ENCODE measurements at regions not wholly inside any gene's neighbourhood (a gene's known extent, or its start where the extent isn't known, plus 50 kb on each side); places are given as distances from the start of the nearest gene placed in this dataset.
"Not testable (repeated sequence)": the region's sequence is repeated elsewhere in the genome, so short reads cannot be mapped to it uniquely, and the experiment has no call there.

GRCh38 chr10:128578766-128579165 is 452.5 kb upstream of the MKI67 start (continued):
- no peak for TF ChIP-seq MXI1 (conservative IDR thresholded peaks at IDR 0.05; ENCODE audit: poor library complexity, severe bottlenecking)
- TF ChIP-seq EP300 (conservative IDR thresholded peaks at IDR 0.05; ENCODE audit: poor library complexity, severe bottlenecking): no peak
- TF ChIP-seq POLR2AphosphoS5 (IDR thresholded peaks at IDR 0.05): no peak
- TF ChIP-seq TAF1 (IDR thresholded peaks at IDR 0.05; ENCODE audit: low read depth): no peak
- TF ChIP-seq SMC3 (conservative IDR thresholded peaks at IDR 0.05; ENCODE audit: poor library complexity): no peak

GRCh38 chr10:128579280-128579865 is 453.1 kb upstream of the MKI67 start:
- no peak overlapping the region for H3K9ac ChIP-seq (ENCODE audit: low read length)
- TF ChIP-seq TAF1 (IDR thresholded peaks at IDR 0.05; ENCODE audit: low read depth) (no peak), POLR2AphosphoS5 (IDR thresholded peaks at IDR 0.05) (no peak)
- no peaks in the 10 kb centered on the region for H3K79me2 ChIP-seq (replicated peaks; ENCODE audit: insufficient read depth, low read length)
- H4K20me1 ChIP-seq (ENCODE audit: insufficient read depth): no peaks in the 10 kb centered on the region
- H3K9me2 ChIP-seq (ENCODE audit: insufficient read depth, low read length): no peaks in the 10 kb centered on the region
- no peak overlapping the region for H3K4me2 ChIP-seq (ENCODE audit: low read length)
- H3K36me3 ChIP-seq (ENCODE audit: insufficient read depth, low read length): no peaks in the 10 kb centered on the region
- H2AFZ ChIP-seq (ENCODE audit: low read depth, low read length): no peak overlapping the region
- no peaks in the 10 kb centered on the region for H3K27me3 ChIP-seq (ENCODE audit: insufficient read depth, low read depth, low read length)
- H3K4me3 ChIP-seq (ENCODE audit: low read length): no peak overlapping the region
- H3F3A ChIP-seq (ENCODE audit: insufficient read depth, low read length, poor library complexity, severe bottlenecking): no peaks in the 10 kb centered on the region
- H3K27ac ChIP-seq (ENCODE audit: low read length): no peak overlapping the region
- H3K9me3 ChIP-seq (ENCODE audit: low read length): no peaks in the 10 kb centered on the region

DNA sequence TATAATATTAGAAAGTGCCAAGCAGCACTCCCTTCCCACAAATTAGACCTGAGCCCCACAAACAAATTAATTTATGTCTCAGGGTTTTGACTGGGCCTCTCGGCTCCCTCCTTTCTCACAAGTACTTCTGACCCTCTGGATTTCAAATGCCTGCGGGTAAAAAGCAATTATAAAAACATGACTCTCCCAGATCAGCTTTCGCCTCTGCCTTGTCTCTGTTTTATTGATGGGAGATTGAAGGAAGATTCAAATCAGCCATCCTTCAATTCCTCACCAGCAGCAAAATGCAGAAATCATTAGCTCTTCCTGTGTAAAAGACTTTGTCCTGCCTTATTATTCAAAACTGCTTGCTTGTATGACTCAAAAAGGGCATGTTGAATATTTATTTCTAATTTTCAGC is 453.7 kb upstream of the MKI67 start:
- TF ChIP-seq TAF1 (IDR thresholded peaks at IDR 0.05; ENCODE audit: low read depth): no peak
- TF ChIP-seq EP300 (conservative IDR thresholded peaks at IDR 0.05; ENCODE audit: poor library complexity, severe bottlenecking): no peak
- TF ChIP-seq, protein P1, sequence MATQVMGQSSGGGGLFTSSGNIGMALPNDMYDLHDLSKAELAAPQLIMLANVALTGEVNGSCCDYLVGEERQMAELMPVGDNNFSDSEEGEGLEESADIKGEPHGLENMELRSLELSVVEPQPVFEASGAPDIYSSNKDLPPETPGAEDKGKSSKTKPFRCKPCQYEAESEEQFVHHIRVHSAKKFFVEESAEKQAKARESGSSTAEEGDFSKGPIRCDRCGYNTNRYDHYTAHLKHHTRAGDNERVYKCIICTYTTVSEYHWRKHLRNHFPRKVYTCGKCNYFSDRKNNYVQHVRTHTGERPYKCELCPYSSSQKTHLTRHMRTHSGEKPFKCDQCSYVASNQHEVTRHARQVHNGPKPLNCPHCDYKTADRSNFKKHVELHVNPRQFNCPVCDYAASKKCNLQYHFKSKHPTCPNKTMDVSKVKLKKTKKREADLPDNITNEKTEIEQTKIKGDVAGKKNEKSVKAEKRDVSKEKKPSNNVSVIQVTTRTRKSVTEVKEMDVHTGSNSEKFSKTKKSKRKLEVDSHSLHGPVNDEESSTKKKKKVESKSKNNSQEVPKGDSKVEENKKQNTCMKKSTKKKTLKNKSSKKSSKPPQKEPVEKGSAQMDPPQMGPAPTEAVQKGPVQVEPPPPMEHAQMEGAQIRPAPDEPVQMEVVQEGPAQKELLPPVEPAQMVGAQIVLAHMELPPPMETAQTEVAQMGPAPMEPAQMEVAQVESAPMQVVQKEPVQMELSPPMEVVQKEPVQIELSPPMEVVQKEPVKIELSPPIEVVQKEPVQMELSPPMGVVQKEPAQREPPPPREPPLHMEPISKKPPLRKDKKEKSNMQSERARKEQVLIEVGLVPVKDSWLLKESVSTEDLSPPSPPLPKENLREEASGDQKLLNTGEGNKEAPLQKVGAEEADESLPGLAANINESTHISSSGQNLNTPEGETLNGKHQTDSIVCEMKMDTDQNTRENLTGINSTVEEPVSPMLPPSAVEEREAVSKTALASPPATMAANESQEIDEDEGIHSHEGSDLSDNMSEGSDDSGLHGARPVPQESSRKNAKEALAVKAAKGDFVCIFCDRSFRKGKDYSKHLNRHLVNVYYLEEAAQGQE (IDR thresholded peaks at IDR 0.05; ENCODE audit: borderline replicate concordance): no peak
- TF ChIP-seq, protein P2, sequence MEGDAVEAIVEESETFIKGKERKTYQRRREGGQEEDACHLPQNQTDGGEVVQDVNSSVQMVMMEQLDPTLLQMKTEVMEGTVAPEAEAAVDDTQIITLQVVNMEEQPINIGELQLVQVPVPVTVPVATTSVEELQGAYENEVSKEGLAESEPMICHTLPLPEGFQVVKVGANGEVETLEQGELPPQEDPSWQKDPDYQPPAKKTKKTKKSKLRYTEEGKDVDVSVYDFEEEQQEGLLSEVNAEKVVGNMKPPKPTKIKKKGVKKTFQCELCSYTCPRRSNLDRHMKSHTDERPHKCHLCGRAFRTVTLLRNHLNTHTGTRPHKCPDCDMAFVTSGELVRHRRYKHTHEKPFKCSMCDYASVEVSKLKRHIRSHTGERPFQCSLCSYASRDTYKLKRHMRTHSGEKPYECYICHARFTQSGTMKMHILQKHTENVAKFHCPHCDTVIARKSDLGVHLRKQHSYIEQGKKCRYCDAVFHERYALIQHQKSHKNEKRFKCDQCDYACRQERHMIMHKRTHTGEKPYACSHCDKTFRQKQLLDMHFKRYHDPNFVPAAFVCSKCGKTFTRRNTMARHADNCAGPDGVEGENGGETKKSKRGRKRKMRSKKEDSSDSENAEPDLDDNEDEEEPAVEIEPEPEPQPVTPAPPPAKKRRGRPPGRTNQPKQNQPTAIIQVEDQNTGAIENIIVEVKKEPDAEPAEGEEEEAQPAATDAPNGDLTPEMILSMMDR (IDR thresholded peaks at IDR 0.05; ENCODE audit: poor library complexity, severe bottlenecking): no peak
- Histone ChIP-seq H3K79me2 (replicated peaks; ENCODE audit: insufficient read depth, low read length) (no peaks in the 10 kb centered on the region), H3K9me2 (ENCODE audit: insufficient read depth, low read length) (no peaks in the 10 kb centered on the region), H3K9me3 (ENCODE audit: low read length) (no peaks in the 10 kb centered on the region), H3K4me3 (ENCODE audit: low read length) (no peak overlapping the region), H3K4me2 (ENCODE audit: low read length) (no peak overlapping the region), H4K20me1 (ENCODE audit: insufficient read depth) (no peaks in the 10 kb centered on the region), H3K9ac (ENCODE audit: low read length) (no peak overlapping the region), H3K27me3 (ENCODE audit: insufficient read depth, low read depth, low read length) (no peaks in the 10 kb centered on the region), H3K27ac (ENCODE audit: low read length) (no peak overlapping the region), H3F3A (ENCODE audit: insufficient read depth, low read length, poor library complexity, severe bottlenecking) (no peaks in the 10 kb centered on the region), H2AFZ (ENCODE audit: low read depth, low read length) (no peak overlapping the region), H3K36me3 (ENCODE audit: insufficient read depth, low read length) (no peaks in the 10 kb centered on the region)

DNA sequence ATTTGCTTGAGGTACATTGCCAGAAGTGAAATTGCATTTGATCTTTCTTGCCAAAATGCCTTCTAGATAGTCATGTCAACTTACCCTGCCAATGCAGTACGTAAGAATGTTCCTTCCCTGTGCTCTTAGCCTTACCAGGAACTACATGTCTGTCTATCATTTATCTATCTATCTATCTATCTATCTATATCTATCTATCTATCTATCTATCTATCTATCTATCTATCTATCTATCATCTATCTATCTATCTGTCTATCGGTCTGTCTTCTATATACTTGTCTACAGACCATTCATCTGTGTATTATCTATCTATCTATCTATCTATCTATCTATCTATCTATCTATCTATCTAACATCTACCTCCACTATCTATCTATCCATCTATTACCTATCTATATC is 456.9 kb upstream of the MKI67 start:
- H3K4me2 ChIP-seq (ENCODE audit: low read length); H3K27me3 ChIP-seq (ENCODE audit: insufficient read depth, low read depth, low read length); H3K79me2 ChIP-seq (replicated peaks; ENCODE audit: insufficient read depth, low read length); H3F3A ChIP-seq (ENCODE audit: insufficient read depth, low read length, poor library complexity, severe bottlenecking); H3K9me3 ChIP-seq (ENCODE audit: low read length); H3K36me3 ChIP-seq (ENCODE audit: insufficient read depth, low read length); H3K4me3 ChIP-seq (ENCODE audit: low read length); H4K20me1 ChIP-seq (ENCODE audit: insufficient read depth); H2AFZ ChIP-seq (ENCODE audit: low read depth, low read length); H3K27ac ChIP-seq (ENCODE audit: low read length); H3K9ac ChIP-seq (ENCODE audit: low read length); H3K9me2 ChIP-seq (ENCODE audit: insufficient read depth, low read length): not testable (repeated sequence)

GRCh38 chr10:128586599-128586998 is 460.4 kb upstream of the MKI67 start:
- not testable (repeated sequence) for H3F3A ChIP-seq (ENCODE audit: insufficient read depth, low read length, poor library complexity, severe bottlenecking); H3K4me3 ChIP-seq (ENCODE audit: low read length); H3K9me3 ChIP-seq (ENCODE audit: low read length); H3K9ac ChIP-seq (ENCODE audit: low read length); H4K20me1 ChIP-seq (ENCODE audit: insufficient read depth); H3K4me2 ChIP-seq (ENCODE audit: low read length); H3K79me2 ChIP-seq (replicated peaks; ENCODE audit: insufficient read depth, low read length); H3K36me3 ChIP-seq (ENCODE audit: insufficient read depth, low read length); H3K27me3 ChIP-seq (ENCODE audit: insufficient read depth, low read depth, low read length); H3K9me2 ChIP-seq (ENCODE audit: insufficient read depth, low read length); H3K27ac ChIP-seq (ENCODE audit: low read length); H2AFZ ChIP-seq (ENCODE audit: low read depth, low read length)
